Cerebellar cortex (tissue), 1 donor: ENCODE measurements at regions not wholly inside any gene's neighbourhood (a gene's known extent, or its start where the extent isn't known, plus 50 kb on each side); places are given as distances from the start of the nearest gene placed in this dataset.

ENCODE experiments used
- DNase-seq: peaks from one replicate; pipeline ENCODE4 v3.0.0-alpha.2; 2015; ENCODE audit warnings: low spot score

DNA sequence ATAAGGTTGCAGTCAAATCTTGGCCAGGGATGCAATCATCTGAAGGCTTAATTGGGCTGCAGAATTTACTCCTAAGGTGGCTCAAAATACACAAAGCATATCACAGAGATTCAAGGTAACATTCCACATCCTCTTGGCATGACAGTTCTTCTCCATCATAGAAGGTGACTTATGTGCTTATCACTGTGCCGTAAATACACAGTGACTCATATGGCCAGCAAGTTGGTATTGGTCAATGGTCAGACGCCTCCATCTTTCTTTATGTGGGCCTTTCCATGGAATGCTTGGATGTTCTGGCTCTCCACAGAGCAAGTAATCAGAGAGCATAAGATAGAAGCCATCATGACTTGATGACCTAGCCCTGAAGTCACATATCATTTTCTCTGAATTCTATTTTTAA lies 168.8 kb upstream of the ST8SIA2 start:
- no peak for DNase-seq

DNA sequence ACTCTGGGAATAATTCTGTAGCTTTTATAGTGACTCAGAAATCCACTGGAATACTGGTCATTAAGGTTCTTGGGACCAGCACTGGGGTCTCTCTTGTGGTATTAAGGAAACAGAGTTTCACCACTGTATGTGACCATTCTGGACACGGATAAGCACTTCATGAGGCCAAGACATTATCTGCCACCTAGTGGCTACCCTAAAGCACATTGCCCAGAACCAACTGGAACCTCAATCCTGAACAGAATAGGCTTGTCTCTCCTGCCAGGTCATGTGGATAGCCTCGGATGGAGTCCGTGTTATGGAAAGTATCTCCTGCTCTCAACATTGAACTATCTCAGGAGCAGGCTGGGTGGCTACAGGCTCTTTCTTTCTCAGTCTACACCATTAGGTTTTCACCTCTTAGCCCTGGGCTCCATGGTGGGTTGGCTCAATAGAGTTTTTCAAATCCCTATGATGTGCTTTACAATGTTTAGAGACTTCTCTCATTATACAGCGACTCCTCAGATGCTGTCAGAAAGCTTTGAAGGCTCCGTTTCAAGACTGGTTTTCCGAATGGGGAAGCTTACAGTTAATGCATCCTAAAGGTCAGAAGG lies 167.6 kb upstream of the ST8SIA2 start:
- DNase-seq: peak; percentile 68

DNA sequence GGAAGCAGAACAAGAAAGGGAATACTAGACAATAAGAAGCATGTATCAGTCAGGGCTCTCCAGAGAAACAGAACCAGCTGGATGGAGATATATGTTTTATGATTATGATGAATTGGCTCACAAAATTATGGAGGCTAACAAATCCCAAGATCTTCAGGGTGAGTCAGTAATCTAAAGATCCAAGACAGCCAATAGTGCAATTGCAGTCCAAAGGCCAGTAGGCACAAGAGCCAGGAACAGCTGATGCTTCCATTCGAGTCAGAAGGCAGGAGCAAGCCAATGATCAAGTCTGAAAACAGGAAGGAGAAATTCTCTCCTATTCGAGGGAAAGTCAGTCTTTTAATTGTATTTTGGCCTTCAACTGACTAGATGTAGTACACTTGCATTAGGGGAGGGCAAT lies 164.9 kb upstream of the ST8SIA2 start:
- no peak for DNase-seq

DNA sequence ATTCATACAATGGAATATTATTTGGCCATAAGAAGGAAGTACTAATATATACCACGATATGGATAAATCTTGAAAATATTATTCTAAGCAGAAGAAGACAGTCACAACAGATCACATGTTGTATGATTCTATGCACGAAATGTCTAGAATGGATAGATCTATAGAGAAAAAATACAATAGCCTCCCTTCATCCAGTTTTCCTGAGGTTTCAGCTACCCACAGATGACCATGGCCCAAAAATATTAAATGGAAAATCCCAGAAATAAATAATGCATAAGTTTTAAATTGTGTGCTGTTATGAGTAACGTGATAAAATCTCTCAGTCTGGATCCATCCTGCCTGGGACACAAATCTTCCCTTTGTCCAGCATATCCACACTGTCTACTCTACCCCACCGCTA lies 162.2 kb upstream of the ST8SIA2 start:
- no peak for DNase-seq

DNA sequence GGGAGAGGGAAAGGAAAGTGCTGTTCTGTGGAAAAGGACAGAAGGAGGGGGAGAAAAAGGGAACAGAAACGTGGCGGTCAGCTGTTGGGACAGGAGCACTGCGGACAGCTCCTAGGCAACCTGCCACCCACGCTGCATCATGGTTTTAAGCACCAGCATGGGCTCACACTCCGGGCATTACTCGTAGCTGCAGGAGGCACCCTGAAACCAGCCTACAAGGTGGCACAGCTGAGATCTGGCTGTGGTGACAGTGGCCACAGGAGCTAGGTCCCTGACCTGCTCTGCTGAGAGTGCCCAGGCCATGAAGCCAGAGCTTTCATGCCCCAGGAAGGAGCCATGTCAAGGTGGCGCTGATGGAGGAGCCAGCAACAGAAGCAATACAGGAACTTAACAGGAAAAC lies 161.4 kb upstream of the ST8SIA2 start:
- no peak for DNase-seq

DNA sequence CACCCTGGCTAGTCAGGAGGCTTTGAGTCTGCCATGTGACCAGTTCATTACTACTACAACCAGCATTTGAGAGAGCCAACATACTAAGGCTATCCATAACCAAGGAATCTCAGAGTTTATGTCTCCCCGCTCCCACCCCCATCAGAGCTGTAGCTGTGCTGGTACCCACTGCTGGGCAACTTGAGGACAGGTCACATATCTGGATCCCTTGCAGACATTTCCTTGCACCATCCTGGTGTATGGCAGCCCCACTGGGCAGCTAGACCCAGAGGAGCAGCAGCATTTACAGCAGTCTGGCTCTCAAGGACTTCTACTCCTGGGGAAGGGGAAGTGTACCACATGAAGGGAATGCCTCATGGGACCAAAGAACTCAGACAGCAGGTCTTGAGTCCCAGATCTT lies 160.8 kb upstream of the ST8SIA2 start:
- DNase-seq: no peak

DNA sequence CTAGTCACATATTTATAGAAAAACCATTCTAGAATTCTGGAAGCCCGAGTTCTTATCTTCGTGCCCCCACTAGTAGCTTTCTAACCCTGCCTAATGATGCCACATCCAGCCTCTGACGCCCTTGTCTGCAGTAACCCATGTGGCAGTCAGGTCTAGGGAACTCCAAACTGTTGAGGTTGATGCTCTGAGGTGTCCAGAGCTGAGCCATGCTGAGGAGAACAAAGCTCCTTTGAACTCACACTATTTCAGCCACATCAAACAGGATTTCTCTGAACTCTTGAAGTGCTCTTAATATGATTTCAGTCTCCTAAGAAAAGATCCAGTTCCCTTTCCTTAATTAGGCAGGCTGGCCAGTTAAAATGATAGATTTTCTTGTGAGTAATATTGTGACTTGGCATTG lies 150.5 kb upstream of the ST8SIA2 start:
- no peak for DNase-seq

DNA sequence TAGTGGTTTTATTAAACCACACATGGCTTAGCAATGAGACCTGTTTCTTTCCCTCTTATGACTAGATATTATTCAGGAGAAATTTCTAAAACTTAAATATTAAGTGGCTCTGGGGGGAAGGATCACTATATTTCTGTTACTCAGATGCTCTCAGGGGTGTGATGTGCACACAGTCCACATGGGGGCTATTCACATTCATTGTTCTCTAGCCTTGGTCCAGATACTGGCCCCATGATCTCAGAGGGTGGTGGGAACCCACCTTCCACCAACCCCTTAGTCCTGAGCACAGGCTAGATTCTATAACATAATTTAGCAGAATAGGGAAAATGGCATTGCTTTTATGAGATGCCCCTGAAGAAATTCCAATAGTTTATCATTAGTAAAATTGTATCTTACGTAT lies 149.0 kb upstream of the ST8SIA2 start:
- DNase-seq: no peak

DNA sequence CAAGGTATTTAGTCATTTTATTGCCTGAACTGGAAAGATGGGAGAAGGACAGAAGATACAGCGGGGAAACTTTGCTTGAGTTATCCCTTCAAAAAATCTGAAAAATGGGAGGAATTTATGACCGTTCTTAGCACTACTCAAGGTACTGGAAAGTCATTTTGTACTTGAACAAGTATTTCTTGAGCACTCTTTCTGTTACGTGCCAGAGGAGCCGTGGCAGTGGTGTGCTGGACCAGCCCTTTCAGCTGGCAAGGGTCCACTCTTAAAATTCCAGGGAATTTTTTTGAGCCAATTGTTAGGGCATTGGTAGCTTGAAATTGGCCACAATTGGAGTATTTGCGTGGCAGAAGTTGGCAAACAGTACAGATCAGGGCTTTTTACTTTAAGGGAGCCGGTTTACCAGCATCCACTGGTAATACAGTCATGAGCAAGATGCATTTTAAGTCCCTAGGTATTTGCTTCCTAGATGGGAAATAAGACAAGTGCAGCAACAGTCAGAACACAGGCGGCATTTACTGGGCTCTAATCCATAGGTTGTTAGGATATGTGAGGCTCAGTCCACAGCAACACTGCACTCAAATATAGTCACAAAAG lies 145.9 kb upstream of the ST8SIA2 start:
- DNase-seq: no peak

DNA sequence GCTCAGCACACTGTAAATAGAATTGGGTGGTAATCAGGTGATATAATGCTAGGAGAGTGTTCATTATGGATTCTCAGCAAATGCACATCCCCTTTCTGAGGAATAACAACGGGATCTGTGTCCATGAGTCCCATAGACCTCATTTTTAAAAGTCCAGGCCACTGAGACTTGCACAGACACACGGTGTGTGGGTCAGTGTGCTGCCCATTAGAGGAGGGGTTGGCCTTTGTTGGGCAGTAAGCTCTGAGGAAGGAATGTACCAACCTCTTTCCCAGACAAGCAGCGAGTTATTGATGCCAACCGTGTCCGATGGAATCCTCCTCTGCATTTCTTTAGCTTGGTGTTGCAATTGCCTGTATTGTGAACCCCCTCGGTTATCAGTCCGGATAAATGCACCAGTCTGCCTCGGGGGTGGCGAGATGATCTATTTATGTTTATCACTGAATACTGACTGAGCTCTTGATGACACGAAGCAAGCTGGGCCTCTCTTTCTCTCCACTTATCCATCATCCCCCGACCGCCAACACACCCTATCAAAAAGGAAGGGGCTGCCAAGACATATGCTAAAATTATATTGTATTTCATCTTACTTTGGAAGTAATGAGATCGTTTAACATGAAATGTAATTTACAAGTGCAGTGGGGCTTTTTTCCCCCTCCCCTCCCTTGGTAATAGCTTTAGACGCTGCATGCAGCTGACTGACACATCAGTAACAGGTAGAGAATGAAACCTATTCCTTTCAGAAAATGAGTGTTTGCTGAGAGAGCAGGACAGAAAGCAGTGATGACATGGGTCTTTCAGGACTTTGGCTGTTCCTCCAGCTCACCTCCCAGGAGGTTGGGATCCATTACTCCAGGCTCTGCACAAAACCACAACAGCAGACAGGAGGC lies 126.6 kb upstream of the ST8SIA2 start:
- no peak for DNase-seq

DNA sequence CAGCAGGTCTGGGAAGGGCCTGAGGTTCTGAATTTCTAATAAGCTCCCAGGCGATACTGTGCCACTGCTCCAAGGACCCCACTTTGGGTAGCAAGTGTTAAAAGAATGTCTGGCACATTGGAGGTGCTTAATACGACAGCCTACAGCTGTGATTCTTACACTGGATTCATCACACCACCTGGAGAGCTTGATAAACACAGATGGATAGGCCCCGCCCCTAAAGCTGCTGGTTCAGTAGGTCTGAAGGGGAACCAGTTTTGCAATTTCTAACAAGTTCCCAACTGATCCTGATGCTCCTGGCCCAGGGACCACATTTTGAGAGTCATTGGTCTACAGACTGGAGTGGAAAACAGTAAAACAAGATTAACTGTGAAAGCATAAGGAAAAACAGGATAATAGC lies 124.8 kb upstream of the ST8SIA2 start:
- DNase-seq: no peak

DNA sequence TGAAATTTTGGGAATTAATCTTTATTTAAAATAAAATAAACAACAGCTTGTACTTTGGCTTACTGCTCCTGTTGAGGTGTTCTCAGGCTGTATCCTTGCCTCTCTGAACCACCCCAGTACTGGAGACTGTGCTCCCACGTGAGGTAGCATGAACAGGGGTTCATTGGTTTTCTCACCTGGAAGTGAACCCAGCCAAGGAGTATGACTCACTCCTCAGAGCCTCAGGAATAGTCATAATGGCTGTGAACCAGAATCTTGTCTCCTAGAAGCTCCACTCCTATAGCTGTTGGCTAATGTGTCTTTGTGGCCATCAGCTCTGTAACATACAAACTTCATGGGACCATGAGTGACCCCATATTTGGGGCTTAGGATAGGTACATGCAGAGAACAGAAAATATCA lies 122.5 kb upstream of the ST8SIA2 start:
- no peak for DNase-seq

DNA sequence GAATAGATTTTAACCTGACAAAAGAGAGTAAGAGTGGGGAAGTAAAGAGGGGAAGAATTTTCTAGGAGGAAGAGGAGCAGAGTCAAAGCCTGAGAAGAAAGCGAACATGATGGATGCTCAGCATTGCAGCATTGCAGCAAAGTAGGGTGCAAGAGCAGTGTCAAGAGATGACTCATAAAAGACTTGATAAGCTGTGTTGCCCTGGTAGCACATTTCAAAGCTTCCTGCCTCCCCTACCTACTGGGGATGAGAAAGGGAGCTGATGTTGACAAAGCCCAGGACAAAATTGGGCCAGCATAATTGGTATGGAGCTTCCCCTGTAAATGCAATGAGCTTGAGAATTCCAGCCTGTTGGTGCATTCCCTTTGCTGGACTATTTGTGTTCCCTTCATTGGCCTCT lies 121.6 kb upstream of the ST8SIA2 start:
- DNase-seq: no peak

DNA sequence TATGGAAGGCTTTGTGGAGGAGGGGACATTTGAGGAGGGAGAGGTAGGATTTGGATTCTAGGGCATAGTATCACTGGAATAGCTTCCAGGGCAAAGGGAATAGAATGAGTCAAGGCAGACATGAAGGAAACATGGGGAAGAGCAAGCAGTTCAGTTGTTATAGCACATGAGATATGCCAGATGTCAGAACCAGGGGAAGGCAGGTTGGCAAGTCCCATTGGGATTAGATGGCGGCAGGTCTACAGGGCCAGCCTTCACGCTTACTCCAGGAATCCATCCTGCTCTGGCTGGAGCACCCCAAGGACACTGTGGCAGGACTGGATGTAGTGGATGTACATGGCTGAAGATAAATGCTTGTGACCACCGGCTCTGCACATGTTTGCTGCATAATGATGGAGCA lies 120.4 kb upstream of the ST8SIA2 start:
- DNase-seq: no peak

DNA sequence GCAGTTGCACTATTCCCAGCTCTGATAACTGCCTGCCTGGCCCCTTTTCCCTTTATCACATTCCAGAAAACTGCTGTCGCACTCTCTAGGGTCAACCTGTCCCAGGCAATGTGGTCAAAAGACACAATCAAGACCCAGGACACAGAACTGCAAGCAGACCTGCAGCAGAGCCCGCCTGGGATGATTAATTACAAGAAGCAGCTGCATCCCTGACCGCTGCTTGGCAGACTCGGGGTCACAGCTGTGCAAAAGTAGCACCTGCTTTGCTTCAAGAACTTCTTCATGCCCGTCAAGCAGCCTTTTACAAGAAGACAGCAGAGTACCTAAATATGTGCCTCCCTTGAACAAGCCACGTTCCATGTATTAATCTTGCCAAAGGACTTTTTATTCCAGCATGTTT lies 120.0 kb upstream of the ST8SIA2 start:
- no peak for DNase-seq

DNA sequence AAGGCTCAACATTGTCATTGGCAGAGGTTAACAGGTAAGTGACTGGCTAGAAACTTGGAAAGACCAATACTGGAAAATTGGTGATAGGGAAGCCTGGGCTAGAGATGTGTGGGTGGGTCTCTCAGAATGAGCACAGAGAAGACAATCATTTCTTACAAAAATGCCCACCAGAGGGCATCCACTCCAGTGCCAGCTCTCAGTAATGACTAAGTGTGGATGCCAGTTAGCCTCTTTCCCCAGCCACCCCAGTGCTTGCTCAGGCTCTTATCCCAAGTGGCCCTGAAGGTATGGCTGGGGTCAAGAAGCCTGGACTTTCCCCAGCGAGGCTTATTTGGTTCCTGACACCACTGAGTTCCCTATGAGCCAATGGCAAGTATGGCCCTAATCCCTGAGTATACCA lies 115.9 kb upstream of the ST8SIA2 start:
- DNase-seq: peak; percentile 55

DNA sequence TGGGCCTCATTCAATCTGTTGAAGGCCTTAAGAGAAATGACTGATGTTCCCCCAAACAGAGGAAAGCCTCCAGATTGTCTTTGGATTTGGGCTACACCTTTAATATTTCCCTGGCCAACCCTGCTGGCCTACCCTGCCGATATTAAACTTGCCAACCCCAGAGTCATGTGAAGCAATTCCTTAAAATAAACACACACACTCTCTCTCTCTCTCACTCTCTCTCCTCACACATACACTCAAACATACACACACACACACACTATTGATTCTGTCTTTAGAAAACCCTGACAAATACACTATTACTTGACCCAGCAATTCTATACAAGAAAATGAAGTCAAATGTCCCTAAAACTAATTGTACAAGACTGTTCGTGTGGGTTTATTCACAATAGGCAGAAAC lies 109.9 kb upstream of the ST8SIA2 start:
- DNase-seq: no peak

DNA sequence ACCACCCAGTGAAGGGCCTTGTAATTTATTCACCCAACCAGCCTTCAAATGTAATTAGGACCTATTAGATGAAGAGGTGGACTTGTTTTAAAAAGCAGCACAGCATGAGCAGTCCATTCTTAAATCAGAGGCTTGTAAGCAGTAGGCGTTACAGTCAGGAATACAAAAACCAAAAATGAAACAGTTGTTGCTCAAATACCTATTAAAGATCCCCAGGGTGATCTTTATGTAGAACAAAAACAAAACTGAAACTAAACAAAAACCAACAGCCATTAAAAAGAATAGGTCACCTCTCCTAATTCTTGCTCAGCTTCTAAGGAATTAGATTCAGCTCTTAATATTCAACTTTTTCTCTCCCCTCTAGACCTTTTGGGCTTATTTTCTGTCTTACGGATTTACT lies 104.9 kb upstream of the ST8SIA2 start:
- no peak for DNase-seq

DNA sequence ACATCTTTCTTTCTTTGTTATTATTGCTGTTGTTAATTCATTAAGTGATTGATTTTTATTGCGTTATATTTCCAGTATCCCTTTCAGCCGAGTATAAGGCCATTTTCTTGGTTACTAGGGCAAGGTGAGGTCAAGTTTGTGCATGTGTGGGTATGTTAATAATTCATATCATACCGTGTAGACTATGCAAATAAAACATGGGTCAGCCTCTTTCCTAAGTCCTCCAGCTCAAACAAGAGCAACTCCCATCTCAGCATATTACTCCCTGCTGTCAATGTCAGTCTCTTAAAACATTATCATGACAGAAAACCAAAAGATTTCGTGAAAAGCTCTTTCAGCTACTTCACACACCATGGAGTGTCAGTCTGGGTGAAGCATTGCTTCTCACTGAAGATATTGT lies 103.9 kb upstream of the ST8SIA2 start:
- DNase-seq: no peak

DNA sequence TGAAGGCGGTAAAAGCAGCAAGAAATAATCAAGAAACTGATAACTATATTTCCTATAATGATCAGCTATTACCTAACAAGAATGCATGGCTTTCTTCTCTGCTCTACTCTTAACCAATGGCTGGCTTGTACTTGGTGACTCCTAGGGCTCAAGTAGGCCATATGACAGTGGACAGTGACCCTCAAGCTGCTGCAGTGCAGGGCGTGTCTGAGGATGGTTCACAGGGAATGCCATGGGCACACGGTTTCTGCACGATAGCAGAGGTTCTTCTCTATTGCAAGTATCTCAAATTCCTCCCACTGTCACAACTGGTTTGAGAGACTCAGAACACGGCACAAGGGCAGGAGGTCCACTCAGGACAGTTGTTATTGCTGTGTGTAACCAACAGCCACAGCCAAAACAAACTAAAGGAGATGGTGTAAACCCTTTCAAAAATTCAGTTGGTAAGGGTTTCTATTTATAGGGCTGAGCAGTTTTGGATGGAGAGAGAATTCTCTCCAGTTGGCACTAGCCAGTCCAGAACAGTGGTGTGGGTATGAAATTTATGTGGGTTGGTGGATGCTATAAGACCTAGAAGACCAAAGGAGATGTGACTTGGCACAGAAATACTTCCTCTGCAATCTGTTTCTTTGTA lies 103.2 kb upstream of the ST8SIA2 start:
- DNase-seq: peak; percentile 8

DNA sequence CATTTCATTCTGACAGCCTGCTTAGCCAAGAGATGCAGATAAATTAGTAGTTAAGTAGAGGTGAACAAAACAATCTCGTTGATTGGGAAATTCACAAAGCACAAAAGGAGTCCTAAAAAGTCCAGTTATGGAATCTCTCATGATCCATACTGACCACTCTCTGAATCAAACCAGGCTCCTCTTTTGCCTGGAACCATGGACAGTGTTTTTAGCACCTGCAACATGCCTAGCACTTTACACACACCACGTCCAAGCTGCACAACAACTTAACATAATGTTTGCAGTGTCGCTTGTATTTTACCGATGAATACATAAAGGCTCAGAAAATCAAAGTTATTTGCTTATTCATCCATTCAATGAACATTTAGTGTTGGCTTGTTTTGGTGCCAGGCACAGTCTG lies 101.8 kb upstream of the ST8SIA2 start:
- no peak for DNase-seq

DNA sequence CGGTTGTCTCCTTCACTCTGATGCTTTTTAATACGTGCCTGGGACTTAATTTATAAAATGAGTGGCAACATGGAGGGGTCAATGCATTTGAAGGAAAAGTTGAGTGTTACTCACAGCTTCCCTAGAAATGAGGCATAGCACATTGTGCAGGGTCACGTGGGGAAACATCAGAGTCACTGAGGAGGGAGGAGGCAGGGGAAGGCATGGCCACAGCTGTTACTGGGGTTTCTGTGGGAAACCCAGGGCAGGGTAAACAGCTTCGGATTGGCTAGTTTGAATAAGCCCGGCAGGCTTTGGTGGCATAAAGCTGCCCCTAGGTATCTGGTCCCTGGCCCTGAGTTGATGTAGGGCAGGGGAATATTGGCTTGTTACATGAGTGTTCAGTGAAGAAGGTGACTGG lies 98.9 kb upstream of the ST8SIA2 start:
- no peak for DNase-seq
